ENCODE measurements at regions not wholly inside any gene's neighbourhood (a gene's known extent, or its start where the extent isn't known, plus 50 kb on each side); places are given as distances from the start of the nearest gene placed in this dataset.

DNA sequence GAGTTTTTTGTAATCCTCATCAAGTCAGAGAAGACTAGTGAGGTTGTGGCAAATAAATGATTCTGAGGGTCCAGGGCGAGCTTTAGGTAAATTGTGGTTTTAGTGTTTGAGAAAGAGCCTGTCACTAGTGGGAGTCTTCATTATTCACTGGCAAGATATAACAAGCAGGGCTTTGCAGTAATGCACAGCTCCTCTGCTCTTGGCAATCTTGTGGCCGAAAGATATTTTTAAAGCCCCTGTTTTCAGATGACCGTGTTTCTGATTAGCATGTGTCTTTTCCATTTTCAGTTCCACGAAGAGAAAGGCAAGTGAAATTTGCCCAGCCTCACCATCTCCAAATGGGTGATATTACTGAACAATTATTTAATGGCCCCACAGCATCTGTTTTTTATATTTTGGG lies 154.0 kb upstream of the BCL6 start:
- no peak for DNase-seq (ENCODE audit: low read depth, low spot score)

DNA sequence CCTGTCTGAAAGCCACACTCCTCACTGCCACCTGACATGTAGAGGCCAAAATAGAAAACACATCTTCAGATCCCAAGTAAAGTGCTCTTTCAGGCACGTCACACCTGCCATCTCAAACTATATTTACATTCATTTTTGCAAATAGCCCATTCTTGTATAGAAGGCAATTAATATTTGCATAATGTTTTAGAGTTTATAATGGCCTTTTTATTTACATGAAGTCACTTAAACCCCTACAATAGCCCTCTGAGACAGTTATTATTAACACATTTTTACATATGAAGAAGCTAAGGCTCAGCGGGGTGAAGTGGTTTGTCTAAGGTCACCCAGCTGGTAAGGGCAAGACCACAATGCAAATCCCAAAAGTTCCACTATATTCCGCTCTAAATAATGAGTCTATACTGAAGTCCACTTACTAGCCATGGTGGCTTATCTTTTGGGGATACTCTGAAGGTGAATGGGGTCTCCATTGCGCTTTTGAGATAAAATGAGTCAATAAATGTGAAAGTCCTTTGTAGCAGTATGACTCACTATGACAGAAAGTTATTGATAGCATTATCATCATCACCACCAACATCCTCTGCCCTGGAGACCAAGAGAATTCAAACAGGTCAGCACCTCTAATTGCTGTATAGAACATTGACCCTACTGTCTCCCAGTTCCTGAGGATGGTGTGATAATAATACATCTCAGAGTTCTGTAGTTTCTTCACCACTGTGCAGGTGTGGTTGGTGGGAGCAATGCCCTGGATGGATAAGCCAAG lies 155.9 kb upstream of the BCL6 start:
- DNase-seq (ENCODE audit: low read depth, low spot score): no peak

DNA sequence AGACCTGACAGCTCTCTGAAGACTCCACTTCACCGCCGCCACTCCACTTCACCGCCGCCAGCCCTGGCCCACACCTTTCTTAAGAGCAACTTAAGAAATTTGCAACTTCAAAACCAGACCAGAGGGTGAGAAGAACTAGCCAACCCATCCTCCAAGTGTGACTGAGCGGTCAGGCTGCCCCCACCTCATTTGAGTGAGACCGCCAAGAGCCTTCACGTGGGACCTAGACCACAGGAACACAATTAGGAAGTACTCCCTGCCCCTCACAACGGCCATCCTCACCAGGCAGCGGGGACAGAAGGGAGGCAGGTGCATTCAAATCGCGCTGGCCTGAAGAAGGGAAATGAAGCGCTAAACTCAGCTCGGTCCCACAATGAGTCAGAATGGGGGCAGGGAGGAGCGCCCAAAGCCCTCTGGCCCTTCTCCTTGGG lies 156.8 kb upstream of the BCL6 start:
- no peak for DNase-seq (ENCODE audit: low read depth, low spot score)

DNA sequence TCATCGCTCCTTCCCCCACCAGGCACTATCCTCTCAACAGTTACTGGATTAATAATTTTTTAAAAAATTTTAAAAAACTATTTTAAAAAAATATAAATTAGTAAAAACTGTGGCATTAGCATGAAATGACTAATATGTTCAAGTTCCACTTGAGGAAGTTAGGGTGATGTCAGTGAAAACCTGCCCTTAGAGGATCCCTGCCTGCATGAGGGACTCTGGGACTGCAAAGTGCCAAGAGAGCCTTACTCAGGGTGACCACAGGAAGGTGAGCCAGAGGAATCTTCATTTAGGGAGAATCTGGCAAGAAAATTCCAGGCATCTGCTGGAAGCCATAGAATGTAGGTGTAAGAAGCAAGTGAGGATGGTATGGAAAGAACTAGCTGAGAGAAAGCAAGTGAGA lies 157.7 kb upstream of the BCL6 start:
- no peak for DNase-seq (ENCODE audit: low read depth, low spot score)

DNA sequence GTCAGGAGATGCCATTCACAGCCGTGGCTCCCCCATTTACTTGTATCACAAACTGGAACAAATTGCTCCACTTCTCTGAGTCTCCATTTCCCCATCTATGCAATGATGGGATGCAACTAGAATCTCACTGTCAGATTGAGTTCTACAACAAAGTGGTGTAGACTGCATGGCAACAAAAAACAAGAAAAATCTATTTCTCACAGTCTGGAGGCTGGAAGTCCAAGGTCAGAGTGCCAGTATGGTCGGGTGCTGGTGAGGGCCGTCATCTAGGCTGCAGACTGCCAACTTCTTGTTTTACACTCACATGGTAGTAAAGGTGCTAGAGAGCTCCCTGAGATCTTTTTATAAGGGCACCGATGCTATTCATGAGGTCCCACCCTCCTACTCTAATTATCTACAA lies 158.4 kb upstream of the BCL6 start:
- no peak for DNase-seq (ENCODE audit: low read depth, low spot score)

DNA sequence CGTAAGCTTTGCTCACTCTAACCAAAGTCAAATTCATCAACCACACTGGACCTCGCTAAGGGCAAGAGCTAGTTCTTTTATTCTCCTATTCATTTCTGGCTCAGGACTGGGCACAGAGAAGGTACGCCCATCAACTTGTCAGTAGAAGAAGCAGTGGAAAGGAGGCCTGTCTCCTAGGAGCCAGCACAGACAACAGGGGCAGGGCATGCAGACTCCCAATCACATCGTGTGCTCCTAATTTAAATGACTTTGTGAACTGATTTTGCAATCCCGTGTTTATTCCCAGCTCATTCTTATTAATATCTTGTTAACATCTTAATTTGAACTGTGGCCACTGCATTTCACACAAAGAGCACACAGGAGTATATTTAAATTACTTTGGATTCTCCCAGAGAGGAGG lies 161.1 kb upstream of the BCL6 start:
- no peak for DNase-seq (ENCODE audit: low read depth, low spot score)

DNA sequence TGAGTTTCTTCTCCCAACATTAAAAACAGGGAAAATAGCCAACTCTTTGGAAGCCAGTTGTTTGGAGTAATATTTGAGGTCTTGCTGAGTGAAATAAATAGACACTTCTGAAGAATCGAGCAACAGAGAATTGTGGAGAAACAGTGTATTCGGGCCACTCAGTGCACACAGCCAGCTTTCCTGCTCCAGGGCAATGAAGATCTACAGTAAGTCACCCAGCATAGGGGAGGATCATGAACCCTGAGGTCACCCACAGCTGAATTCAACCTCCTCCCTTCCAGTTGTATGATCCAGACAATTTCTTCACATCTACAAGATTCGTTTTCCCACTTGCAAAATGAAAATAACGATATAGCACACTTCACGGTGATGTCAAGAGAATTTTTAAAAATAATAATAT lies 161.7 kb upstream of the BCL6 start:
- DNase-seq (ENCODE audit: low read depth, low spot score): no peak

DNA sequence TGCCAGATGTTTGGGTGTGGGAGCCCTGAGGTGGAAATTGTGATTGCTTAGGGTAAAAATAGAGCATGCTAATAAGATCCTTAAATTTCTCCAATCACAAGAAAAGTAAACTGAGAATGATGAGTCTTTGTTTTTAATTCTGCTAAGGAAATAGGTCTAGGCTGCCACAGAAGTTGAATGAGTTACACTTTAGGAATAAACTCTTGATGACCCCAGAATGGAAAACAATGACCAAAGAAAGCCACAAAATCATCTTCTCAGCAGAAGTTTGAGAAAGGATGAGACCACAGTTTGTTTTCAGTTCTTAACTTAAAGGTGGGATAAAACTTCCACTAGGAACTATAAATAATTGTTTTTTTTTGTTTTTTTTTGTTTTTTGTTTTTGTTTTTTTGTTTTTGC lies 164.6 kb upstream of the BCL6 start:
- DNase-seq (ENCODE audit: low read depth, low spot score): no peak

DNA sequence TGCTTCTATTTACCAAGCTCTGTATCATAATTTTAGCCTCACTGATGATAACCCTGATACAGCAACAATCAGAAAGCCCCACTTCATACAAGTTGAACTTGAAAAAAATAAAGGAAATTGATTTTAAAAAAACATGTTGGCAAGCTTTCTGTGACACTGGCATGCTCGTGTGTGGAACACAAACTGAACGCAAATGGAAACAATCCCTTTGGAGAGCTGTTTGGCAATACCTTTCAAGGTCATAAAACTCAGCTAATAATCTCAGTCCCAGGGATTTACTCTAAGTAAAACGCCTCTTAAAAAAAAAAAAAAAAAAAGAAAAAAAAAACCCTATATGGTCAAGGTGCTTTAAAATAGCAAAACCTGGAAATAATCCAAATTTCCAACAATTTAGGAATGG lies 166.7 kb upstream of the BCL6 start:
- DNase-seq (ENCODE audit: low read depth, low spot score): no peak

DNA sequence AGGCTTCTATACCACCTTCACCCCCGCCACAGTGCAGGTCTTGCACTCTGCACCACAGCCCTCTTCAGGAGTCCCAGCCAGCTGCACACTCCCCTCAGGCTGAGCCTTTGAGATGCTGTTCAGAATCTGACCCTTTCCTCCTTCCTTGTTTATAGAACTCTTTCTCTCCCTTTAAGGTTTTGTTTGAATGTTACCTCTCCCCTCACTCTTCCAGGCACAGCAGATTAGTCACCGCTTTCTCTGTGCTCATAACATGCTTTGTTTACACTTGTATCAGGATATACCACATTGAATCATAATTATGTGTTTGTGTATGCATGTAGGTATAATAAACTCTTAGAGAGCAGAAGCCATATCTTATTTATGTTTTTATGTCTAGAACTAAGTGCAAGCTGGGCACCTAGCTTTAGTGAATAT lies 168.4 kb upstream of the BCL6 start:
- peak; percentile 25 for DNase-seq (ENCODE audit: low read depth, low spot score)

DNA sequence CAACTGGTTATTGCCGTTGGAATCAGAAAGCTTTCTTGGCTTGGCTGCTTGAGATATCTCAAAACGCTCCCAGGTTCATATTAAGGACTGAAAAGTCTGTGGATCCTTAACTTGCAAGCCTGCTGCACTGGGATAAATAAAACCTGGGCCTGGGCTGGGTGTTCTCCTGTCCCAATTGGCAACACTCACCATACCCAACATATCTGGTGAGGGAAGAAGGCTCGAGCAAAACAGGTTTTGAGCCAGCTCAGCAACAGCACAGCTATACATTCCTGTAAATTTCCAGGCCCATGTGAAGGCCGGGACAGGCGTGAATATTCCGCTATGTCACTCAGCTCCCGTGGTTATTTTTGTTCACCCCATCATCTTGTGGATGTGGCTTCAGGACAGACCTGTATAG lies 169.0 kb upstream of the BCL6 start:
- no peak for DNase-seq (ENCODE audit: low read depth, low spot score)

DNA sequence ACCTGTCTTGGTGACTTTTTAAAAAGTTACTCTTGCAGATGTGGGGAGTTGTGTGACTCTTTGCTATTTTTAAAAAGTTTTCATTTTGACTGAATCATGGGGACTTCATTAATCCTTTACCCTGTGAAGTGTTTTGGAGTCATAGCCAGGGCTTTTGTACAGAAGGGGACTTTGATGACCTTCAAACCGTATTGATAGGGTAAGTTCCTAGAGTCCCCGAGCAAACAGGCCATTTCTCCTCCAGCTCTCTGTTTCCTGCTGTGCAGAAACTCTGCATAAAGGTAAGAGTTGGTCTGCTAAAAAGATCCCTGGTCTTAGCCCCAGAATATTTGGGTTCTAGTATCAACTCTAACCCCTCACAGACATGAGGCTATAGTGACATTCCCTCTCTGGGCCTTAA lies 170.8 kb upstream of the BCL6 start:
- no peak for DNase-seq (ENCODE audit: low read depth, low spot score)

DNA sequence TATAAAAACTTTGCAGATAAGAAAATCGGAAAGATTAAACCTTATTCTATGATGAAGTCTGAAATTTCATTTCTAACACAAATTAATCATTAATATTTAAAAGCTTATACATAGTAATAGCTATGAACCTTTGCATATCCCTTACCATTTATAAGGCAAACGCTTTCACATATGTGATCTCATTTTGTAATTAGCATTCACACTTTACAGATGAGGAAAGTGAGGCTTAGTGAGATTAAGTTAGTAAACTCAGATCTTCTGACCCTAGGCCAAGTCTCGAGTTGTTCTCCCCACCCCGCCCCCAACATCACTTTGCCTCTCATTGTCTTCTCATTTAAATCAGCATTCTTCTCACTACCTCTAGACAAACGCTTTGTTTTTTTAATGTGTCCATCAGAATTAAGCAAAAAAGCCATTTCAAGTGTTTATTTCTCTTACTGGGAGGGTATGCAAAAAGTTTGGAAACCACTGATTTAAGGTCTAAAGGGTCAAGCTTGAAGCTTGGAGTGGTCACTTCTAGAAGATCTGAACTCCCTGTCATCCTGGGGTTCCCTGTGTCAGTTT lies 172.9 kb upstream of the BCL6 start:
- no peak for DNase-seq (ENCODE audit: low read depth, low spot score)

DNA sequence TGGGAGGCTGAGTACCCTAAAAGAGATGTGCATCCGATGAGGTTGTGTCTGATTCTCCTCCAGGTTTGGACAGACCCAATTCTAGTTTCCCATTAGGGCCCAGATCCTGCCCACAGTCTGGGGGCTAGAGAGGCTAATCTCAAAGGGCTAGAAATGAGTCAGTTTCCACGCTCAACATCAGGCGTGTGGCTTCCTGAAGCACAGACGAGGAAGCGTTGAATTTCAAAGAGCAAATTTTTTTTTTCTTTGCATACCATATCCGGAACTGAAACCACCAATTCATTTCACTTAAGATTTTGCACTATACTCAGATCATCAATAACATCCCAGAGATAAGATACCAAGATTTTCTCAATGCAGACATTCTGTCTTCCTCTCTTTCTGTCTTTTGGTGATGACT lies 173.8 kb upstream of the BCL6 start:
- no peak for DNase-seq (ENCODE audit: low read depth, low spot score)

DNA sequence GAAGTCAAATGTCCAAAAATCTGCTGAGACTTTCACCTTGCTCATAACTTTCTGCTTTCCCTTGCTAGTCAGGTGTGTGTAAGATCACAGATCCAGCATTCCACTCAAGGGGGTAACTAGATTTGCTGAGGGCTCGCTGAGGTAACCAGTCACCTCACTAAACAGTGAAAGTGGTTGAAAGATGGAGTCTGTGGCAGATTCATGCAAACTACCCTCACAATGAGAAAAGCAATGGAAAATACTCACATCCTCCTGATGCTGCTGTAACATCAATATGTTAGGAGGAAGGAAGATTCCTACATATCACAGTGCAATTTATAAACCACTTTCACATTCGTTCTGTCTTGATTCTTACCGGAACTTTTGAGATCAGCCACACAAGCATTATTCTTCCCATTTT lies 174.3 kb upstream of the BCL6 start:
- no peak for DNase-seq (ENCODE audit: low read depth, low spot score)

DNA sequence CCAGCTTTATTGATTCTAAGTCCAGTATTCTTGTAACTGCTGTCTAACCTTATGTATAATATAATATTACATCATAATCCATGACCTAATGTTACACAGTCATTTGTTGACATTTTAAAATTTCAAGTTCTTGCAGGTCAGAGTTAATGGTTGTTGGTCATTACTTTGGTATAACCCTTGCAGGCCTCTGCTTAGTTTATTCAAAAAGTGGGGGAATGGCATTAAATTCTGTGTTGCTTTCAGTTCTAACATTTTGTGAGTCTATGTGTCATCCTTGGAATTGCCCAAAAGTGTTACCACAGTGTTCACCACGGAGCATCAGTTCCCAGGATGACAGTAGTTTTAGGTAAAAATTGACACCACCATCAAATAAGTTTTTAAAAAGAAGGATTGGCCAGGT lies 174.8 kb upstream of the BCL6 start:
- DNase-seq (ENCODE audit: low read depth, low spot score): no peak

DNA sequence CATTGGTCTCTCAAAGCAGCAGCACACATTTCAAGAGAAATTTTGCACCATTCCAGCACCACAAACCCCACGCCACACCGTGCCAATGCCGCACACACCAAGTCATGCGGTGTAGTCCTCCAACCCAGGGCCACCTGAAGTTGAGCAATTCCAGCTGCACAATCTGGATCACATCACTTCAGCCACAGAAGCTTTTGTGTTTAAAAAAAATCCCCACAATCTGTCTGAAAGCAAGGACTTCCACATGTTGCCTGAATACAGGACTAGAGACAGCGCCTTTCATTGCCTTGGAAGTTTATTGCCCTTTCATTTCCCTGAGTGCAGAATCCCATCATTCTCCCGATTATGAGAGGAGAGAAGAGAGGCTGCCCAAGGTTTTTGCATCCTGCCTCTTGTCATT lies 175.6 kb upstream of the BCL6 start:
- DNase-seq (ENCODE audit: low read depth, low spot score): no peak

DNA sequence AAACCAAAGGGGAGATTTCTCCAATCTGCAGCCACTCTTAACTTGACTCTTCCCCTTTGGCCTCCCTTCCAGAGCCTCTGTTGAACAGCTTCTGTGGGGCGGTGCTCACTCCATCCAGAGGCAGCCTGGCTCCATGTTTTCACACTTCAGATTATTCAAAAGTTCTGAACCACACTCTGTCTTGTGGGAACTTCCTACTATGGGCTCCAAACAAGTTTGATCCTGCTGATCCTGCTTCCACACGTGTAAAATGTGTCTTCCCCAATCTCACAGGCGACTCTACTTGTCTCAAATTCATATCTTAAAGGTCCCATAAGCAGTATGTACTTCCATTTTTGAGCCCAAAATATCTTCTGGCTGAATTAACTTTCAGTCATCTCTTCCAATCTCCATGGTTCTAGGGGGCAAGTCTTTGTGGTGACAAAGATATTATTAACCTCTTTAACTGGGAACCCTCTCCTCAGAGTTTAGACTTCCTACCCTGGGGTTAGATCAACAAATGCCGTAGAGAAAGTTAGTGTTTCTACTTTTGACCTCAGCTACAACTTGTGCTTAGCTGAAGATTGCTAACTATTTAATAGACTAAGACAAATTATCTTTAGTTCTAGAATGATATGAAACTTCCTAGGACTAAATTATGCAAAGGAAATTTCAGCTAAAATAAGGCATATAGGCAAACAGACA lies 176.3 kb upstream of the BCL6 start:
- DNase-seq (ENCODE audit: low read depth, low spot score): no peak

DNA sequence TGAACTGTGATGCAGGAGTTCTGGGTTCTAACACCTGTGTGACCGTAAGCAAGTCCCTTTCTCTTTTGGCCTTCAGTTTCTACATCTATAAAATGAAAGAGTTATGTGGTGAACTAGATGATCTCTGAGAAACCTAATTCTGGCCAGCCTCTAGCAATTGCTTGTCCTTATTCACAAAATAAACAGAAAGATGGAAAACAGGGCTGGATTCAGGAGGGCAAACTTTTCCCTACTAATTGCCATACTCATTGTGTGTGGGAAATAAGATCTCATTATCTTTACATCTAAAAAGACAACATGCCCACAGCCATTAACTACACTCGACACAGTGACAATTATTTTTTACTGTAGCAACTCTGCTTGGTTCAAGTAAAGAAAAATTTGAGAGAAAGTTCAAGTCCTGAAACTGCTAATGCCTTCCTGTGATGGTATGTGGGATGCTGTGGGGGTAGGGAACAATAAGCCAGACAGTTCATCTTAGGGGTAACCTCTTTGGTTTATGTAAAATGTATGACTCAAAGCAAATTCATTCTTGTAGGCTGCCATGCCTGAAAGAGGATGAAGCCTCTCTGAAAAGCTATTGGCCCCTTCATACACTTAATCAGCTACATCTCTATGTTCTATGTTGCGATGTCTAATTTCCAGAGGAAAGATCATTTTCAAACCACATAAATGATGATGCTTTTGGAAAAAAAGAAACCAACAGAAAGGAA lies 177.6 kb upstream of the BCL6 start:
- peak; percentile 45 for DNase-seq (ENCODE audit: low read depth, low spot score)

DNA sequence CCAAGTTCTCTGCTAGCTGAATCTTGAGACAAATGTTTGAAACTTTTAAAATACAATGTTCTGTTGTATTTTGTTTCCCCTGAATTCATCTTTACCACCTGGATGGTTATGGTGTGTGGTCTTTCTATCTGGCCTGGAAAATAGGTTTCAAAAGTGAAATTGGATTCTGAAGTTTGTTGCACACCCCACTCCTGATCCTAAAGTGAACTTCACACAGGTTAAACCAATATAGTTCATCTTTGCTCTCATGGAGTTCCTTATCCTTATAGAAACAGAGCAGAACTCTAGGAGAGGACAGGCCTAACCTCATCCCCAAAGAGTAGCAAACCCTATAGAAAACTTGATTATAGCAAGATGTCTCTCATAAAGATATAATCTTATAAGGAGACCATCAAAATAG lies 179.4 kb upstream of the BCL6 start:
- DNase-seq (ENCODE audit: low read depth, low spot score): no peak

DNA sequence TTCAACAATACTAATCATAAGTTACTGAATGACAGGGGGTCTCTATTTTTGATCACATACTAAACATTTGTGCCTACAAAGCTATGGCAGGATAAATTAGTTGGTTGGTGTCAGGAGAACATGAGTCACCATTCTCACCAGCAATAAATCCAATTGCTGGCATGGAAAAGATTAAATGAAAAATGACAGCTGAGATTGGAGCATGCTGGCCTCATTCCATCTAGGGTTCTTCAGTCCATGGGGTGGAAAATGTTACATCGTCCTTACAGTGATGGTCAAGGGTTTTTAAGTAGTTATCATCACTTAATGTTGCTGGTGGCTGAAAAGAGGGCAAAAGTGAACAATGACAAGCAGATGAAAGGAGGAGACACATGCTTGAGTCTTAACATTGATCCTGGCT lies 180.1 kb upstream of the BCL6 start:
- DNase-seq (ENCODE audit: low read depth, low spot score): no peak

DNA sequence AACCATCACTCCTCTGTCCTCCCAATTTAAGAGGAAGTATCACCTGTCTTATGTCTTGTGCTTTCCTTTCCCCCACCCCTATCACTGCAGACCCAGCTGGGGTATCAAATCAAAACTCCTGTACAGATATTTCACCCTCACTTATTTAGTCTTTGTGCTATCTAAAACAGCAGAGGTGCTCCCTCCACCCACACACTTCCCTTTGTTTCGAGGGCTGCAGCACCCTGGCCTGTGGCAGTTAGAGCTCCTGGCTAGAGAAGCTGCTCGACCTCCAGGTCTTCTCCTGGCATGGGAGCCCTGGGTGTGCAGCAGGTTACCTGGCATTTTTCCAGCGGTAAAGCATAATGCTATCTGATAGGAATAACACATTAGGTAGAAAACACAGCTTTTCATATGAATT lies 181.4 kb upstream of the BCL6 start:
- DNase-seq (ENCODE audit: low read depth, low spot score): no peak

DNA sequence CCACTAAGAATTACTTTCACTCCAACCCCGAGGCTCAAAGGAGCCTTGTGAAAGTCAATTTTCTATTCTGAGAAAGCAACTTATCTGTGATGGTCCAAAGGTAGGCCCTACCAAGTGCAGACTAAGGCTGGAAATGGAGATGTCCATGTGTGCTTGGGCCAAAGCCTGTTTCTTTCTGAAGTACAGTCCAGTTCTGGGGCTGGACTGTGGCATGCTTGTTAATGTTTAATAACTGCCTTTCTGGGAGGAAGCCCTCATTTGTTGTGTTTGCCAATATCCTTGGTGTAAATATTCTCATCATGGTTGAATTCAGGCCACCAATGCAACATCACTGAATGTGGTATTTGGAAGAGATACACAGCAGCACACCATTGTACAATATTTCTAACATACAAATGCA lies 182.3 kb upstream of the BCL6 start:
- DNase-seq (ENCODE audit: low read depth, low spot score): no peak
